Naive thymus-derived CD4-positive, alpha-beta T cell (primary cell): ENCODE measurements at regions not wholly inside any gene's neighbourhood (a gene's known extent, or its start where the extent isn't known, plus 50 kb on each side); places are given as distances from the start of the nearest gene placed in this dataset.

Experiments used
- ATAC-seq: fragments of 150-1000 bp; cut with Tn5 transposase; 2 replicates; pipeline ENCODE4 v1.10.0; 2021; ENCODE audit warnings: mild to moderate bottlenecking, moderate library complexity
- CTCF ChIA-PET: fragments of 350-600 bp; sonication (Branson Sonifier 250); formaldehyde crosslinking; loops from one replicate; lab custom pipeline; 2021; ENCODE audit warnings: antibody characterized with exemption; lab: Charles Lee
- POLR2A ChIA-PET: fragments of 350-600 bp; sonication (Branson Sonifier 250); formaldehyde crosslinking; loops from one replicate; lab custom pipeline; 2021; ENCODE audit warnings: antibody characterized with exemption, inconsistent platforms; lab: Charles Lee
- DNase-seq, 9 donors: peaks; one replicate each; pipeline versions ENCODE4 v3.0.0 to v3.0.0-alpha.2; 2020 to 2022; ENCODE audit warnings: mixed read lengths in 1 of 9
- H3K27ac ChIP-seq: one replicate; pipeline ENCODE4 v1.7.0; 2013; ENCODE audit warnings: mild to moderate bottlenecking, low read depth, low read length, moderate library complexity
- H3K27me3 ChIP-seq, 2 donors: one replicate each; pipeline ENCODE4 v1.7.0; 2013; ENCODE audit warnings: low read length in 2 of 2, mild to moderate bottlenecking in 2 of 2, moderate library complexity in 2 of 2; ENCODE audit not compliant: control insufficient read depth in 2 of 2, insufficient read depth in 2 of 2
- H3K36me3 ChIP-seq, 3 experiments: 1 replicate in 2 of 3; 2 replicates in 1 of 3; pipeline ENCODE4 v1.7.0; 2013; ENCODE audit warnings: low read length in 3 of 3, mild to moderate bottlenecking in 3 of 3, moderate library complexity in 1 of 3; ENCODE audit not compliant: insufficient read depth in 3 of 3, control insufficient read depth in 2 of 3
- H3K4me1 ChIP-seq, 2 donors: one replicate each; pipeline ENCODE4 v1.7.0; 2013; ENCODE audit warnings: low read length in 2 of 2, mild to moderate bottlenecking in 2 of 2, moderate library complexity in 1 of 2; ENCODE audit not compliant: control insufficient read depth in 2 of 2, insufficient read depth in 2 of 2
- H3K4me3 ChIP-seq: 2 replicates; pipeline ENCODE4 v1.7.0; 2013; ENCODE audit warnings: mild to moderate bottlenecking, low read length
- H3K9me3 ChIP-seq, 3 experiments: 1 replicate in 2 of 3; 2 replicates in 1 of 3; pipeline ENCODE4 v1.7.0; 2013; ENCODE audit warnings: low read length in 3 of 3; ENCODE audit not compliant: control insufficient read depth in 2 of 3
- H3K27ac Mint-ChIP-seq, 9 donors: one replicate each; pipeline ENCODE4 v1.8.0; 2020 to 2022; ENCODE audit warnings: mixed read lengths in 9 of 9, mild to moderate bottlenecking in 8 of 9, moderate library complexity in 5 of 9, inconsistent platforms in 2 of 9
- H3K27me3 Mint-ChIP-seq, 5 donors: one replicate each; pipeline ENCODE4 v1.8.0; 2021 to 2022; ENCODE audit warnings: mixed read lengths in 5 of 5, mild to moderate bottlenecking in 1 of 5
- H3K36me3 Mint-ChIP-seq, 5 donors: one replicate each; pipeline ENCODE4 v1.8.0; 2020 to 2022; ENCODE audit warnings: mixed read lengths in 5 of 5, mild to moderate bottlenecking in 3 of 5, inconsistent platforms in 1 of 5
- H3K4me1 Mint-ChIP-seq, 7 donors: one replicate each; pipeline ENCODE4 v1.8.0; 2020 to 2022; ENCODE audit warnings: mixed read lengths in 7 of 7, mild to moderate bottlenecking in 3 of 7, inconsistent platforms in 1 of 7
- H3K4me3 Mint-ChIP-seq, 10 donors: one replicate each; pipeline ENCODE4 v1.8.0; 2020 to 2022; ENCODE audit warnings: mild to moderate bottlenecking in 10 of 10, mixed read lengths in 10 of 10, moderate library complexity in 6 of 10, inconsistent platforms in 2 of 10
- H3K9me3 Mint-ChIP-seq, 11 donors: one replicate each; pipeline ENCODE4 v1.8.0; 2020 to 2022; ENCODE audit warnings: mixed read lengths in 11 of 11, mild to moderate bottlenecking in 4 of 11, inconsistent platforms in 1 of 11, moderate library complexity in 1 of 11
- intact Hi-C, 2 donors: fragments of 100-400 bp; cut with micrococcal nuclease; formaldehyde crosslinking; loops; one replicate each; pipeline ENCODE4 v1.15.1; 2023

GRCh38 chr5:130731839-130732238 lies 433.2 kb downstream of the HINT1 start:
- CTCF ChIA-PET, result no interaction called here
- intact Hi-C loops, result no loop called here
- H3K4me1 Mint-ChIP-seq, result no peaks in the 10 kb centered on the region

DNA sequence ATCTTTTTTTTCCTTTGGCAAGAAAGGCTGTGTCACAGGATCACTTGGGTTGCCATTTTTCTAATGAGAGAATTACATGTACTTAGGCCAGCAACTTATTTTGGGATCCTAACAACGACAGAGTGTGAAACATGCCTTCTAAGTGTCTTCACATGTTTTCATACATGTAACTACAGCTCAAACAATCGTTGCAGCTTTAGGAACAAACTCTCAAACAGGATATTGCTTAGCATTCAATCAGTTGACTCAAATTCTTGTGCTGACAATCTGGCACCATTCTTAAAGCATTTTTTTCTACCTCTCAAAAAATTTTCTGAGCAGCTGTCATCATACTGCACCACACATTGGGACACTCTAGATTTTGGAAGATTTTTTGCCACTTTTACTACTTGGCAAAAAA lies 435.5 kb downstream of the HINT1 start:
- peaks cover 0 to 21% (median 0%) of the 10 kb centered on the region in 5 donors for H3K27me3 Mint-ChIP-seq
- CTCF ChIA-PET, result no interaction called here
- intact Hi-C loops, result no loop called here
- Histone ChIP-seq H3K9me3 (no peaks in the 10 kb centered on the region), H3K4me1 (no peaks in the 10 kb centered on the region), H3K4me3 (no peak overlapping the region), H3K27me3 (no peaks in the 10 kb centered on the region), H3K36me3 (no peaks in the 10 kb centered on the region), H3K27ac (no peak overlapping the region)
- POLR2A ChIA-PET, result no interaction called here
- no peaks in the 10 kb centered on the region for H3K4me1 Mint-ChIP-seq
- no peak for DNase-seq
- no peak overlapping the region for H3K4me3 Mint-ChIP-seq
- H3K9me3 Mint-ChIP-seq, result peaks cover 0 to 17% (median 9%) of the 10 kb centered on the region in 11 donors
- H3K36me3 Mint-ChIP-seq, result peaks cover 2 to 10% (median 8%) of the 10 kb centered on the region in 5 donors
- no peak overlapping the region for H3K27ac Mint-ChIP-seq
- ATAC-seq, result no peak

More at GRCh38 chr5:130731839-130732238, 433.2 kb downstream of the HINT1 start:
- no peaks in the 10 kb centered on the region for H3K36me3 ChIP-seq
- no peaks in the 10 kb centered on the region for H3K4me1 ChIP-seq
- no peak for ATAC-seq
- H3K9me3 Mint-ChIP-seq, result peaks cover 0 to 17% (median 9%) of the 10 kb centered on the region in 11 donors
- H3K27me3 Mint-ChIP-seq, result peaks cover 0 to 12% (median 0%) of the 10 kb centered on the region in 5 donors
- no peaks in the 10 kb centered on the region for H3K9me3 ChIP-seq
- no peak overlapping the region for H3K4me3 Mint-ChIP-seq
- no peak overlapping the region for H3K4me3 ChIP-seq
- no peak overlapping the region for H3K27ac Mint-ChIP-seq
- H3K27me3 ChIP-seq, result no peaks in the 10 kb centered on the region
- peaks cover 2 to 10% (median 8%) of the 10 kb centered on the region in 5 donors for H3K36me3 Mint-ChIP-seq
- no peak overlapping the region for H3K27ac ChIP-seq
- no peak for DNase-seq
- POLR2A ChIA-PET, result no interaction called here

- no peaks in the 10 kb centered on the region for H3K4me1 Mint-ChIP-seq
- POLR2A ChIA-PET, result no interaction called here
These were observed 437.2 kb downstream of the HINT1 start for GRCh38 chr5:130727830-130728229.

DNA sequence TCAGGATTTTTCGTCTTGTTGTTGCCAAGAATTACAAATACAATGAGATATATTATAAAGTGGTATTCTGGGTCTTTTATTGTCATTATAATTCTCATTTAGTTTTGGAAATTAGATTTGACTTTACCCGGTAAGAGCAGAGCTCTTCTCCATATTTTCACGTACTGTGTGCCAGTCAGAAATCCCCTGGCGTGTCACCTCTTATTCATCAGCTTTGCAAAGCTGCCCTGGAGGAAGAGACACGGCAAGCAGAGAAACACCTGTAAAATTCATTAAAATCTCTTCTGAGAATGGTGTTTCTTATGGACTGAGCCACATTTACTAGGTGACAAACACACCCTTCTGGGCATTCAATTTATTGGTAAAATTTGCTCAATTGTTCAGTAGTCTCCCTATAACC lies 440.4 kb downstream of the HINT1 start:
- Mint-ChIP-seq H3K4me3 (no peak overlapping the region), H3K27me3 (peaks cover 3 to 22% (median 3%) of the 10 kb centered on the region in 5 donors), H3K27ac (no peak overlapping the region), H3K36me3 (no peaks in the 10 kb centered on the region), H3K9me3 (peaks cover 0 to 2% (median 0%) of the 10 kb centered on the region in 11 donors), H3K4me1 (no peaks in the 10 kb centered on the region)
- H3K36me3 ChIP-seq, result no peaks in the 10 kb centered on the region
- intact Hi-C loops, result no loop called here
- DNase-seq, result no peak
- no peaks in the 10 kb centered on the region for H3K4me1 ChIP-seq
- H3K4me3 ChIP-seq, result no peak overlapping the region
- POLR2A ChIA-PET, result no interaction called here
- H3K27me3 ChIP-seq, result no peaks in the 10 kb centered on the region
- no peaks in the 10 kb centered on the region for H3K9me3 ChIP-seq
- no peak for ATAC-seq
- CTCF ChIA-PET, result no interaction called here
- no peak overlapping the region for H3K27ac ChIP-seq

More at GRCh38 chr5:130727830-130728229, 437.2 kb downstream of the HINT1 start:
- Mint-ChIP-seq H3K27me3 (peaks cover 0 to 26% (median 5%) of the 10 kb centered on the region in 5 donors), H3K27ac (no peak overlapping the region), H3K4me3 (no peak overlapping the region), H3K9me3 (peaks cover 0 to 17% (median 9%) of the 10 kb centered on the region in 11 donors), H3K36me3 (peaks cover 2 to 10% (median 8%) of the 10 kb centered on the region in 5 donors)
- CTCF ChIA-PET, result interaction anchor here (0.6 kb wide), 1 partner anchor 118 kb away, joined by 3 read pairs; no protein-coding TSS in a partner anchor
- H3K36me3 ChIP-seq, result no peaks in the 10 kb centered on the region
- intact Hi-C loops, result no loop called here
- no peaks in the 10 kb centered on the region for H3K4me1 ChIP-seq
- H3K27me3 ChIP-seq, result no peaks in the 10 kb centered on the region
- DNase-seq (no peak), ATAC-seq (no peak)
- H3K4me3 ChIP-seq, result no peak overlapping the region
- H3K27ac ChIP-seq, result no peak overlapping the region
- H3K9me3 ChIP-seq, result no peaks in the 10 kb centered on the region

GRCh38 chr5:130720355-130720754 lies 444.7 kb downstream of the HINT1 start:
- H3K27ac ChIP-seq, result no peak overlapping the region
- H3K36me3 ChIP-seq, result no peaks in the 10 kb centered on the region
- no peaks in the 10 kb centered on the region for H3K27me3 ChIP-seq
- Mint-ChIP-seq H3K36me3 (no peaks in the 10 kb centered on the region), H3K4me1 (no peaks in the 10 kb centered on the region), H3K27me3 (peaks cover 3 to 31% (median 26%) of the 10 kb centered on the region in 5 donors), H3K27ac (no peak overlapping the region), H3K9me3 (no peaks in the 10 kb centered on the region), H3K4me3 (no peak overlapping the region)
- no peak for ATAC-seq
- intact Hi-C loops, result no loop called here
- no peak overlapping the region for H3K4me3 ChIP-seq
- POLR2A ChIA-PET, result no interaction called here
- no peaks in the 10 kb centered on the region for H3K4me1 ChIP-seq
- DNase-seq, result no peak
- CTCF ChIA-PET, result no interaction called here
- H3K9me3 ChIP-seq, result no peaks in the 10 kb centered on the region

DNA sequence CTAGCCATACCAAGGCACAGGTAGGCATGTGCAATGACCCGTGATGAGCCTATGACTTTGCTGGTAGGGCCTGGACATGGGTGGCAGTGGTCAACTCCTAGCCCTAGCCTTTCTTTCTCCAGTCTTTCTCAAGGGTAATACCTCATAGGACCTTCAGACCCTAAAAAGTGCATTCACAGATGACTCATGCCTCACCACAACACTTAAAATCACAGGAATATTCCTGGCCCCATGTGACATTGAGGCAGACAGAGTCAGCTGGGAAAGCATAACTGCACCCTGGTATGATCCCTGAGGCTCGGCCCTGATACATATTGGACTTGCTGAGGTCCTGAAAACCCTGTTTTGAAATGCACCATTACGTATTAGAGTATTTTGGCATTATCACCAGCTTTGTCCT lies 449.5 kb downstream of the HINT1 start:
- H3K36me3 ChIP-seq, result no peaks in the 10 kb centered on the region
- H3K27me3 ChIP-seq, result no peaks in the 10 kb centered on the region
- Mint-ChIP-seq H3K36me3 (no peaks in the 10 kb centered on the region), H3K27me3 (peaks cover 2 to 45% (median 31%) of the 10 kb centered on the region in 5 donors), H3K9me3 (no peaks in the 10 kb centered on the region), H3K27ac (no peak overlapping the region), H3K4me1 (no peaks in the 10 kb centered on the region), H3K4me3 (no peak overlapping the region)
- H3K4me3 ChIP-seq, result no peak overlapping the region
- no peak for ATAC-seq
- intact Hi-C loops, result no loop called here
- POLR2A ChIA-PET, result no interaction called here
- CTCF ChIA-PET, result no interaction called here
- no peak for DNase-seq
- H3K4me1 ChIP-seq, result no peaks in the 10 kb centered on the region
- H3K9me3 ChIP-seq, result no peaks in the 10 kb centered on the region
- no peak overlapping the region for H3K27ac ChIP-seq

DNA sequence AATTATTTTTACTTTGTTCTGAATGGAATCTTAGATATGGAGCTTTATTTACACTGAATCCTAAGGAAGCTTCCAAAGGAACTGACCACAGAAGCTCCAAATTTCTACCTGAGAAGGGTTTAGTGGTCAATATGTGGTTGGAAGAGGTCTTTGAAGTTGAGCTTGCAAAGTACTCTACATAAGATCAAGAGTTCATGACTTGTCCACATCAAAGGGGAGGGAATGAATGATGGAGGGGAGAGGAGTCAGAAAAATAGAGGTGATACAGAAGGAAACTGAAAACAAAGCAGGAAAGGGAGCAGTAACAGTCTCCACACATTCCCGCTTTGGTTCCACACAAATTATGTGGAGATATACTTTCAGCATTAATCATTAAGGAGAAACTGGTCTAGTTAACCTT lies 450.9 kb downstream of the HINT1 start:
- no peaks in the 10 kb centered on the region for H3K9me3 Mint-ChIP-seq
- DNase-seq (no peak), ATAC-seq (no peak)
- H3K36me3 ChIP-seq, result no peaks in the 10 kb centered on the region
- no peak overlapping the region for H3K4me3 Mint-ChIP-seq
- peaks cover 2 to 43% (median 33%) of the 10 kb centered on the region in 5 donors for H3K27me3 Mint-ChIP-seq
- no peaks in the 10 kb centered on the region for H3K9me3 ChIP-seq
- no peaks in the 10 kb centered on the region for H3K4me1 Mint-ChIP-seq
- H3K27ac Mint-ChIP-seq, result no peak overlapping the region
- ChIA-PET POLR2A (no interaction called here), CTCF (no interaction called here)
- no peak overlapping the region for H3K27ac ChIP-seq
- intact Hi-C loops, result no loop called here
- no peaks in the 10 kb centered on the region for H3K36me3 Mint-ChIP-seq
- H3K4me1 ChIP-seq, result no peaks in the 10 kb centered on the region
- no peaks in the 10 kb centered on the region for H3K27me3 ChIP-seq
- no peak overlapping the region for H3K4me3 ChIP-seq
